HUES6 (cell line): ENCODE measurements at regions not wholly inside any gene's neighbourhood (a gene's known extent, or its start where the extent isn't known, plus 50 kb on each side); places are given as distances from the start of the nearest gene placed in this dataset.

Experiments used
- H3K27ac ChIP-seq: 2 replicates; pipeline ENCODE4 v1.7.0; 2013; ENCODE audit warnings: low read depth, mild to moderate bottlenecking, low read length, inconsistent platforms
- H3K27me3 ChIP-seq: 2 replicates; pipeline ENCODE4 v1.6.1; 2013; ENCODE audit warnings: low read length; ENCODE audit not compliant: control insufficient read depth, insufficient read depth
- H3K36me3 ChIP-seq: 2 replicates; pipeline ENCODE4 v1.6.1; 2013; ENCODE audit warnings: low read length; ENCODE audit not compliant: control insufficient read depth, insufficient read depth
- H3K4me1 ChIP-seq: 2 replicates; pipeline ENCODE4 v1.6.1; 2013; ENCODE audit warnings: low read length; ENCODE audit not compliant: control insufficient read depth, insufficient read depth
- H3K4me3 ChIP-seq: 2 replicates; pipeline ENCODE4 v1.5.1; 2013; ENCODE audit warnings: low read depth, low read length
- H3K9ac ChIP-seq: one replicate; pipeline ENCODE4 v1.6.1; 2013; ENCODE audit warnings: mild to moderate bottlenecking, low read length
- H3K9me3 ChIP-seq: 2 replicates; pipeline ENCODE4 v1.6.1; 2013; ENCODE audit warnings: low read depth, low read length; ENCODE audit not compliant: control insufficient read depth, insufficient read depth

DNA sequence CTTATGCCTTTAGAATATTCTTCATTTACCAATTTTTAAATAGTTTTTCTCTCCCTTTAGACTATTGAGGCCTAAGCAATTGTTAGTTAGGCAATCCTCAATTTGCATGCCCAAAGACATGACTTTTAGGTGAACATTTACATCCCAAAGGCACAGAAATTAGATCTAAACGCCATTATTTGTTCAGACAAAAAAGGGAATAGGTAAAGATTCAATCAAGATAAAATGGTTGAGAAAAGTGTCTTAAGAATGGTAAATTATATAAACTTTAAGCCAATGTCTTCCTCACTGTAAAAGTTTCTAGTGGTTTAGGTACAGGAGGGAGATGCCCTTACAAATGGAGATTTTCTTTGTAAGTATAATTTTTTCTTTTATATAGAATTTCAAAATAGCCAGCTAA lies 50.2 kb upstream of the MME start:
- H3K36me3 ChIP-seq = no peaks in the 10 kb centered on the region
- H3K4me1 ChIP-seq = peaks cover 15% of the 10 kb centered on the region
- peaks cover 4% of the 10 kb centered on the region for H3K9me3 ChIP-seq
- H3K27me3 ChIP-seq = no peaks in the 10 kb centered on the region
- no peak overlapping the region for H3K4me3 ChIP-seq
- 0 out of 2 replicates have a peak overlapping the region, but pooled peaks have one; percentile 12 for H3K27ac ChIP-seq
- no peak overlapping the region for H3K9ac ChIP-seq

DNA sequence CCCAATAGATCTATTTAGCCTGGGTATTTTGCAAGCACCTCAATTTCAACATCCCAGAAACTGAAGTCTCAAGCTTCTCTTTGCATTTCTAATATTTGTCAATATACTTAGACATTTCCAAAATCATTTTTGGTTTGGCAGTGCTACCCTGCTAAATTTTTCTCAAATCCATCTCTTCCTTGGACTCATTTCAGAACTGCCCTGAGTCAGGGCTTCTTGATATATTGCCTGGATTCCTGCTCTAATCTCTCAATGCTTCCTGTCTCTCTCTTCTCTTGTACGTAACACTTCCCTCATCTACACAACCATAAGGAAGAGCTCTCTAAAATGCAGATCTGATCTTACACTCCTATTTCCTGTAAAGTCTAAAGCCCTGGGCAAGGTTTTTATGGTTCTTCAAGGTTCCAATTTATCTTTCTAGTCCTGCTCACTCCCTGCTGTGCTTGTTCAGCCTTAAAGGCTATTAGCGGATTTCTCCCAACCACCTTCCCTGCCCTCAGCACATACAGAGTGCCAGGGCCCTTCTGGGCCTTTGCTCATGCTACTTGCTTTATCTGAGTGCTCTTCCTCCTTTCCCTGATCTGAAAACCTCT lies 53.0 kb upstream of the MME start:
- Histone ChIP-seq H3K4me3 (no peak overlapping the region), H3K27me3 (no peaks in the 10 kb centered on the region), H3K9me3 (peaks cover 4% of the 10 kb centered on the region), H3K36me3 (no peaks in the 10 kb centered on the region), H3K27ac (peak overlapping the region; percentile 38; the same call in 1 of the 2 replicates), H3K4me1 (peaks cover 4% of the 10 kb centered on the region; the same call in 1 of the 2 replicates), H3K9ac (no peak overlapping the region)

DNA sequence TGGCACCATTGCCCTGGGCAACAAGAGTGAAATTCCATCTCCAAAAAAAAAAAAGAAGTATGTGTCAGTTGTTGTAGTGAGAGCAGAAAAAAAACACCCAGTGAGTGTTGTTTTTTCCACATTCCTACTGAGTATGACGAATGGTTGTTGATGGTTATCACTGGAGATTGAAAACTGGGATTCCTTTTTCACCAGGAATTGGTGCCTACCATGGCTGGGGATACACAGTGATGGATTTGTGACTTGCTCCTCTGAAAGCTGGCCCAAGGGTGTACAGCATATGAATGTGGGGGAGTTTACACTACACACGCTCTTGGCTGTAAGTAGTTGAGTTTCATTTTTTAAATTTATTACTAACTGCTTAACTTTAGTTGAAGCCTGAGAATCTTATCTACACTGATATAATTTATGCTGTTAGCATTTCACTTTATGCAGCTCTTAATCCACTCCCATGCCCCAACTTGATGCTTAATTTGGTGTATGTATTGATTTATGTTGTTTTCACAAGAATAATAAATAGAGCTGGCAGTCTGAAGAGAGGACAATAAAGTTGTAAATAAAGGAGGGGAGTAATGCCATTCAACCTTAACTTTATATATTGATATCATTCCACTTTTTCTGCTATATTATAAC lies 56.0 kb upstream of the MME start:
- Histone ChIP-seq H3K4me1 (peaks cover 7% of the 10 kb centered on the region; the same call in 1 of the 2 replicates), H3K27ac (no peak overlapping the region), H3K36me3 (no peaks in the 10 kb centered on the region), H3K27me3 (no peaks in the 10 kb centered on the region), H3K4me3 (no peak overlapping the region), H3K9me3 (peaks cover 4% of the 10 kb centered on the region; the same call in 1 of the 2 replicates), H3K9ac (no peak overlapping the region)

DNA sequence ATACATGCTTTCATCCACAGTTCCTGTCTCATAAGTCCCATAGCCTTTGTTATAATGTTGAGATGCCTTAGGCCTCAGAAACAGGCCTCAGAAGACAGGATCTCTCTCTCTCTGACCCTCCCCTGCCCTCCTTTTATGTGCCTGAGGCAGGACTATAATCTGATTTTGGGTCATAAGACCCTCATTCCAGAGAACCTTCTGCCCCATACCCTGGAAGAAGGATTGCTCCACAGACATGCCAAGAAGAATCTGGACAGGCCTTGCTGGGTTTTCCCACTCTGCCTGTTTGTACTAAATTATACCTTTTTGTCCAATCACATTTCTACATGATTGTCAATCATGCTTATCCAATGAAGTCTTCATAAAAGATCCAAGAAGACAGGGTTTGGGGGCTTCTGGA lies 57.2 kb upstream of the MME start:
- Histone ChIP-seq H3K4me1 (peaks cover 15% of the 10 kb centered on the region), H3K9me3 (no peaks in the 10 kb centered on the region)

DNA sequence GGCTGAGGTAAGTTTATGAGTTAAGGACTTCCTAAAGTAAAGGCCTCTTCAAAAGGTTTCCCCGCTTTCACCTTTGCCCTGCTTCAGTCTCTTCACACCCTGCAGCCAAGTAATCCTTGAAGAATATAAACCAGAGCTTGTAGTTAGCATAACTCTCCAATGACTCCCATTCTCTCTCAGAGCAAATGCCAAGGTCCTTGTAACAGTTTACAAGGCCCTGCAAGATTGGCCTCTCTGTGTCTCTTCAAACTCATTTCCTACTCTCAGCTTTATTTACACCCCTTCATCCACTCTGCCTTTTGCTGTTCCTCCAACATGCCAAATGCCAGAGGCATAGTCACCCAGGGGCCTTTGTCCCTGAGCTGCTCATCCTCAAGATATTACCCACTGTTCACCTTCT lies 60.5 kb upstream of the MME start:
- peaks cover 29% of the 10 kb centered on the region for H3K4me1 ChIP-seq

More for the DNA sequence above, 57.2 kb upstream of the MME start:
- H3K27ac ChIP-seq = no peak overlapping the region
- no peaks in the 10 kb centered on the region for H3K27me3 ChIP-seq
- H3K9ac ChIP-seq = no peak overlapping the region
- no peaks in the 10 kb centered on the region for H3K36me3 ChIP-seq
- H3K4me3 ChIP-seq = no peak overlapping the region

DNA sequence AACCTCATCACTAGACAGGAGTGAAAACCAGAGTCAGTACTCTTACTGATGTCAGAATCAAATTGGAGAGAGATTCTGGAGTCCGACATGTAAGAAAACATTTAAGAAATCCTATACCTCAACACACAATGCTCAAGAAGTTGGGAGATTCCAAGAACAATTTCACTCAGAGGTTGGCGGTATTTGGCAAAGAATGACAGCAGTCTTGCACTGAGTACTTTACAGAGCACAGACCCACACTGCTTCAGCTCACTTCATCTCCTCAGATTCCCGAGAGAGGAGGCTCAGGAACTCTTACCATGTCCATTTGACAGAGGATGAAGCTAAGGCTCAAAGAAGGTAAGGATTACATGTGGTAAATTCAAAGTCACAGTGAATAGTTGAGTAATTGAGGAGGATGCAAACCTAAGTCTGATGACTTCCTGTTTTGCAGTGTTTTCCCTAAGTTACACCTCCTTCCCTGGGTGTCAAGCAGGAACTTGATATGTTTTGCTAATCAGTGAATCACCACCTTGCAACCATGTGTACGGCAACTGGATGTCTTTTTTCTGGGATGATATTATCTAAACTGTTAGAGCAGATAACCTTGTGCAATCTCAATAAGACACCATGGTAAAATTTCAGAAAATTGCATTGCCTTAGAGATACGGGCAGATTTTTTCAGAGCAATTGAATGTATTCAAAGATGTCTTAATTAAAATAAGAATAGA lies 61.3 kb upstream of the MME start:
- Histone ChIP-seq H3K4me3 (no peak overlapping the region), H3K27me3 (no peaks in the 10 kb centered on the region), H3K9me3 (no peaks in the 10 kb centered on the region), H3K36me3 (no peaks in the 10 kb centered on the region), H3K4me1 (peaks cover 29% of the 10 kb centered on the region), H3K9ac (no peak overlapping the region), H3K27ac (peak overlapping the region; percentile 5; the same call in 1 of the 2 replicates)

More for the DNA sequence above, 60.5 kb upstream of the MME start:
- no peak overlapping the region for H3K4me3 ChIP-seq
- H3K27me3 ChIP-seq = no peaks in the 10 kb centered on the region
- H3K27ac ChIP-seq = peak overlapping the region; percentile 5; the same call in 1 of the 2 replicates
- H3K36me3 ChIP-seq = no peaks in the 10 kb centered on the region
- H3K9me3 ChIP-seq = no peaks in the 10 kb centered on the region
- H3K9ac ChIP-seq = no peak overlapping the region

DNA sequence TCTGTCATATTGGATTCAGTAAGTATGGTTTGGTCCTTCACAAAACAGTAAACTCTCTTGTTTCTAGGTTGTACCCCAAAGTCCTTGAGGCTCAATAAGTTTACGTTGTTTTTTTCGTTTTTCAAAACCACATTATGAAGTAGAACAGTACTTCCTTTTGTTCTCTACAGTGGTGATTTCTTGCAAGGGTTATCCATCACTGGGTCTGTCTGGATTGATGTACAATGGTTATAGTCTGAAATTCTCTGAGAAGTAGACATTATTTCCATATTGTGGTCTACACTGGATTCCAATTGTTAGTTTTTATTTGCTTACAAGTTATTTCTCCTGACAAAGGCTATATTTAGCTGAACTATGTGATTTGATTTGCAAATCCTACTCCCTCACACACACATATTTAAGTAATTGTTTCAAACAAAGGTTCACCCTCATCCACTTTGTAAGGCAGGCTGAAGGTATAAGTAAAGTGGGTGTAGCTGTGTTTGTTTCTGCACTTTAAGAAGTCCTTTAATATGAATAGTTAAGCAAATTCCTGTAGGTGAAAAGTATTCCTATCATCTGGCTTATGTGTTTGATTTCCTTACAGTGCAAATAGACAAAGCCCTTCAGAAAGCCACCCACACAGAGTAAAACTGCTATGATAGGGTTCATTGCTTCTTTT lies 64.2 kb upstream of the MME start:
- Histone ChIP-seq H3K4me3 (no peak overlapping the region), H3K27ac (no peak overlapping the region), H3K9me3 (no peaks in the 10 kb centered on the region), H3K27me3 (no peaks in the 10 kb centered on the region), H3K9ac (no peak overlapping the region), H3K4me1 (peaks cover 29% of the 10 kb centered on the region), H3K36me3 (no peaks in the 10 kb centered on the region)

DNA sequence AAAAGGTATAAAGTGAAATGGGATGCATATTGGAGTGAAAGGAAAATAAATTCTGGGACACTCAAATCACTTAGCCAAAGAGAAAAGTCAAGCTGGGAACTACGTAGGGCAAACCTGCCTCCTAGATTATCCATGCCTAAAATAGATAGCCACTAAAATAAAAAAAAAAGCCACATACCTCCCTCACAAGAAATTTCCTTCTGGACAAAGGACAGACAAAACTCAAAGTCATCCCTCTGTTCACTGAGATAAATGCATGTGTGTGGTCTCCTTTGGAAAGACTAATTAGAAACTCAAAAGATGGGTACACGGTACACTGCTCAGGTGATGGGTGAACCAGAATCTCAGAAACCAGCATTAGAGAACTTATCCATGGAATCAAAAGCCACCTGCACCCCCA lies 65.2 kb upstream of the MME start:
- H3K27me3 ChIP-seq = no peaks in the 10 kb centered on the region
- peaks cover 29% of the 10 kb centered on the region for H3K4me1 ChIP-seq
- H3K27ac ChIP-seq = no peak overlapping the region
- no peak overlapping the region for H3K9ac ChIP-seq
- H3K4me3 ChIP-seq = no peak overlapping the region
- no peaks in the 10 kb centered on the region for H3K9me3 ChIP-seq
- H3K36me3 ChIP-seq = no peaks in the 10 kb centered on the region

DNA sequence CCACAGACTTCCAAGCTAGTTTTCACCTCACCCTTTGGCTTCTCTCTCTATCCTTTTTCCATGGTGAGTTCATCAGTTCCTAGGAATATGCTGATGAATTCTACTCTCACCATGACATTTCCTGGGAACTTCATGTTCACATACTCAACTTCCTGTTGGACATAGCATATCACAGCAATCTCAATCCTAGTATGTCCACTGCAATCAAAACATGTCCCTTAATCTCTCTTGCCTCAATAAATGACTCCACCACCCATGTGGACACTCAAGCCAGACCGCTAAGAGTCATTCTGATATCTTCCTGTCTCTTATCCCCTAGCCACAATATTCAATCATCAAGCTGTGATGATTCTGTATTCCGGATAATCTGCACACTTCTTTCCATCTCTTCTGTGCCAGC lies 66.7 kb upstream of the MME start:
- no peak overlapping the region for H3K4me3 ChIP-seq
- no peaks in the 10 kb centered on the region for H3K27me3 ChIP-seq
- no peaks in the 10 kb centered on the region for H3K36me3 ChIP-seq
- H3K4me1 ChIP-seq = peaks cover 15% of the 10 kb centered on the region
- no peaks in the 10 kb centered on the region for H3K9me3 ChIP-seq
- H3K9ac ChIP-seq = no peak overlapping the region
- H3K27ac ChIP-seq = no peak overlapping the region

DNA sequence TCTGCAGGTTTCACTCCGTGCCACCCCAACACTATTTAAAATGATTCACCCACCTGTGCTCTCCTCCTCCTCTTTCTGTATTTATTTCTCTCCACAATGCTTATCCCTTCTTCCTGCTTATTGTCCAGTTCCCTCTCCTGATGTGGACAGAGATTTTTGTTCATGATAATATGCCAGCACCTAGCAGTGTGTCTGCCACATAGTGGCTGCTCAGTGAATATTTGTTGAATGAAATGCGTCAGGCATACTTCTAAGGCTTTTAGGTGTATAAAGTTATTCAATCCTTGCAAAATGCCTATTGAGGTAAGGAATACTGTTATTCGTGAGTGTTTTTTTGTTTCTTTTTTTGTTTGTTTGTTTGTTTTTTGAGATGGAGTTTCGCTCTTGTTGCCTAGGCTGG lies 67.5 kb upstream of the MME start:
- Histone ChIP-seq H3K4me1 (peaks cover 13% of the 10 kb centered on the region), H3K27me3 (no peaks in the 10 kb centered on the region), H3K36me3 (no peaks in the 10 kb centered on the region), H3K4me3 (no peak overlapping the region), H3K9ac (no peak overlapping the region), H3K27ac (no peak overlapping the region), H3K9me3 (no peaks in the 10 kb centered on the region)

DNA sequence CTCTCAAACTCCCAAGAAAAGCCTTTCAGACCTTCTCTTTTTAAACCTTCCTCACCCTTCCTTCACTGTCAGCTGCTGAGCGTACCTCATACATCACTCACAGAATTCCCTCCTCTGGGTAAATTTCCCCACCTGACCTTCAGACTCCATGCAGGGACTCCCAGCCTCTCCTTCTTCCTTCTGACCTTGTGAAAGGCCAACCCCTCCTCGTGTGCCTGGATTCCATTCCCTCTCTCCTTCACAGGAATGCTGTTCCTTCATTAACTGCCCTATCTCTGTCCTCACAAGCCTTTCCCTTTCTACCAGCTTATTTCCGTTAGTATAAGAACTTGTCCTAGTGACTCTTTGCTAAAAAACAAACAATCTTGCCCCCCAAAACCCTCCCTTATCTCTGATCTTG lies 69.7 kb upstream of the MME start:
- Histone ChIP-seq H3K36me3 (no peaks in the 10 kb centered on the region), H3K9ac (no peak overlapping the region), H3K27me3 (no peaks in the 10 kb centered on the region), H3K4me3 (no peak overlapping the region), H3K27ac (no peak overlapping the region), H3K9me3 (0 out of 2 replicates have a peak, but pooled peaks cover 4% of the 10 kb centered on the region), H3K4me1 (peaks cover 4% of the 10 kb centered on the region)
